ENCODE measurements at regions not wholly inside any gene's neighbourhood (a gene's known extent, or its start where the extent isn't known, plus 50 kb on each side); places are given as distances from the start of the nearest gene placed in this dataset.

GRCh38 chr5:60376860-60377259 is 323.1 kb downstream of the DEPDC1B start:
- DNase-seq: no peak
- H3K4me3 Mint-ChIP-seq: no peak overlapping the region
- no peaks in the 10 kb centered on the region for H3K4me1 Mint-ChIP-seq (ENCODE audit: low read depth)
- H3K36me3 Mint-ChIP-seq (ENCODE audit: insufficient read depth): no peaks in the 10 kb centered on the region
- no peaks in the 10 kb centered on the region for H3K9me3 Mint-ChIP-seq
- no peak for ATAC-seq
- no peaks in the 10 kb centered on the region for H3K27me3 Mint-ChIP-seq (ENCODE audit: low read depth)

GRCh38 chr5:60374409-60374808 is 325.6 kb downstream of the DEPDC1B start:
- no peaks in the 10 kb centered on the region for H3K36me3 Mint-ChIP-seq (ENCODE audit: insufficient read depth)
- ATAC-seq: no peak
- no peaks in the 10 kb centered on the region for H3K4me1 Mint-ChIP-seq (ENCODE audit: low read depth)
- no peak overlapping the region for H3K4me3 Mint-ChIP-seq
- H3K27me3 Mint-ChIP-seq (ENCODE audit: low read depth): no peaks in the 10 kb centered on the region
- no peaks in the 10 kb centered on the region for H3K9me3 Mint-ChIP-seq
- no peak for DNase-seq

GRCh38 chr5:60372786-60373185 is 327.2 kb downstream of the DEPDC1B start:
- H3K27me3 Mint-ChIP-seq (ENCODE audit: low read depth): no peaks in the 10 kb centered on the region
- no peaks in the 10 kb centered on the region for H3K36me3 Mint-ChIP-seq (ENCODE audit: insufficient read depth)
- H3K9me3 Mint-ChIP-seq: no peaks in the 10 kb centered on the region
- ATAC-seq (no peak), DNase-seq (no peak)
- H3K4me1 Mint-ChIP-seq (ENCODE audit: low read depth): no peaks in the 10 kb centered on the region
- H3K4me3 Mint-ChIP-seq: no peak overlapping the region

- Mint-ChIP-seq H3K36me3 (ENCODE audit: insufficient read depth) (no peaks in the 10 kb centered on the region), H3K9me3 (no peaks in the 10 kb centered on the region), H3K4me3 (no peak overlapping the region), H3K27me3 (ENCODE audit: low read depth) (no peaks in the 10 kb centered on the region), H3K4me1 (ENCODE audit: low read depth) (no peaks in the 10 kb centered on the region)
- ATAC-seq (no peak), DNase-seq (no peak)
Observed at GRCh38 chr5:60371065-60371464, 328.9 kb downstream of the DEPDC1B start.

GRCh38 chr5:60370508-60370907 is 329.5 kb downstream of the DEPDC1B start:
- DNase-seq (no peak), ATAC-seq (no peak)
- no peak overlapping the region for H3K4me3 Mint-ChIP-seq
- no peaks in the 10 kb centered on the region for H3K4me1 Mint-ChIP-seq (ENCODE audit: low read depth)
- H3K9me3 Mint-ChIP-seq: no peaks in the 10 kb centered on the region
- H3K27me3 Mint-ChIP-seq (ENCODE audit: low read depth): no peaks in the 10 kb centered on the region
- H3K36me3 Mint-ChIP-seq (ENCODE audit: insufficient read depth): no peaks in the 10 kb centered on the region

- no peak for DNase-seq
- ATAC-seq: no peak
- no peaks in the 10 kb centered on the region for H3K9me3 Mint-ChIP-seq
- H3K27me3 Mint-ChIP-seq (ENCODE audit: low read depth): no peaks in the 10 kb centered on the region
- H3K4me1 Mint-ChIP-seq (ENCODE audit: low read depth): no peaks in the 10 kb centered on the region
- H3K36me3 Mint-ChIP-seq (ENCODE audit: insufficient read depth): no peaks in the 10 kb centered on the region
- H3K4me3 Mint-ChIP-seq: no peak overlapping the region
Observed at GRCh38 chr5:60369391-60369790, 330.6 kb downstream of the DEPDC1B start.

- no peaks in the 10 kb centered on the region for H3K36me3 Mint-ChIP-seq (ENCODE audit: insufficient read depth)
- ATAC-seq (no peak), DNase-seq (no peak)
- H3K27me3 Mint-ChIP-seq (ENCODE audit: low read depth): no peaks in the 10 kb centered on the region
- no peaks in the 10 kb centered on the region for H3K4me1 Mint-ChIP-seq (ENCODE audit: low read depth)
- no peak overlapping the region for H3K4me3 Mint-ChIP-seq
- no peaks in the 10 kb centered on the region for H3K9me3 Mint-ChIP-seq
Observed at GRCh38 chr5:60368100-60368499, 331.9 kb downstream of the DEPDC1B start.

GRCh38 chr5:60366489-60366888 is 333.5 kb downstream of the DEPDC1B start:
- H3K36me3 Mint-ChIP-seq (ENCODE audit: insufficient read depth): no peaks in the 10 kb centered on the region
- no peak for DNase-seq
- no peaks in the 10 kb centered on the region for H3K9me3 Mint-ChIP-seq
- no peaks in the 10 kb centered on the region for H3K4me1 Mint-ChIP-seq (ENCODE audit: low read depth)
- H3K27me3 Mint-ChIP-seq (ENCODE audit: low read depth): no peaks in the 10 kb centered on the region
- ATAC-seq: no peak
- H3K4me3 Mint-ChIP-seq: no peak overlapping the region

GRCh38 chr5:60365001-60365400 is 335.0 kb downstream of the DEPDC1B start:
- no peak overlapping the region for H3K4me3 Mint-ChIP-seq
- no peaks in the 10 kb centered on the region for H3K4me1 Mint-ChIP-seq (ENCODE audit: low read depth)
- ATAC-seq (no peak), DNase-seq (no peak)
- no peaks in the 10 kb centered on the region for H3K36me3 Mint-ChIP-seq (ENCODE audit: insufficient read depth)
- H3K9me3 Mint-ChIP-seq: no peaks in the 10 kb centered on the region
- H3K27me3 Mint-ChIP-seq (ENCODE audit: low read depth): no peaks in the 10 kb centered on the region

- ATAC-seq (no peak), DNase-seq (no peak)
- Mint-ChIP-seq H3K4me3 (no peak overlapping the region), H3K27me3 (ENCODE audit: low read depth) (no peaks in the 10 kb centered on the region), H3K4me1 (ENCODE audit: low read depth) (no peaks in the 10 kb centered on the region), H3K36me3 (ENCODE audit: insufficient read depth) (no peaks in the 10 kb centered on the region), H3K9me3 (no peaks in the 10 kb centered on the region)
Observed at GRCh38 chr5:60362158-60362557, 337.8 kb downstream of the DEPDC1B start.

GRCh38 chr5:60360355-60360754 is 339.6 kb downstream of the DEPDC1B start:
- DNase-seq: no peak
- no peaks in the 10 kb centered on the region for H3K9me3 Mint-ChIP-seq
- no peak for ATAC-seq
- H3K4me3 Mint-ChIP-seq: no peak overlapping the region
- H3K27me3 Mint-ChIP-seq (ENCODE audit: low read depth): no peaks in the 10 kb centered on the region
- H3K4me1 Mint-ChIP-seq (ENCODE audit: low read depth): no peaks in the 10 kb centered on the region
- no peaks in the 10 kb centered on the region for H3K36me3 Mint-ChIP-seq (ENCODE audit: insufficient read depth)

GRCh38 chr5:60357302-60357701 is 342.7 kb downstream of the DEPDC1B start:
- ATAC-seq (no peak), DNase-seq (no peak)

GRCh38 chr5:60356745-60357144 is 343.2 kb downstream of the DEPDC1B start:
- H3K9me3 Mint-ChIP-seq: no peaks in the 10 kb centered on the region
- DNase-seq: no peak
- no peak for ATAC-seq
- no peaks in the 10 kb centered on the region for H3K27me3 Mint-ChIP-seq (ENCODE audit: low read depth)
- H3K4me3 Mint-ChIP-seq: no peak overlapping the region
- H3K4me1 Mint-ChIP-seq (ENCODE audit: low read depth): no peaks in the 10 kb centered on the region
- H3K36me3 Mint-ChIP-seq (ENCODE audit: insufficient read depth): no peaks in the 10 kb centered on the region

More at GRCh38 chr5:60357302-60357701, 342.7 kb downstream of the DEPDC1B start:
- no peaks in the 10 kb centered on the region for H3K9me3 Mint-ChIP-seq
- no peaks in the 10 kb centered on the region for H3K4me1 Mint-ChIP-seq (ENCODE audit: low read depth)
- H3K4me3 Mint-ChIP-seq: no peak overlapping the region
- no peaks in the 10 kb centered on the region for H3K36me3 Mint-ChIP-seq (ENCODE audit: insufficient read depth)
- H3K27me3 Mint-ChIP-seq (ENCODE audit: low read depth): no peaks in the 10 kb centered on the region

- Mint-ChIP-seq H3K4me1 (ENCODE audit: low read depth) (no peaks in the 10 kb centered on the region), H3K9me3 (no peaks in the 10 kb centered on the region), H3K36me3 (ENCODE audit: insufficient read depth) (no peaks in the 10 kb centered on the region), H3K4me3 (no peak overlapping the region), H3K27me3 (ENCODE audit: low read depth) (no peaks in the 10 kb centered on the region)
- ATAC-seq (no peak), DNase-seq (no peak)
Observed at GRCh38 chr5:60355181-60355580, 344.8 kb downstream of the DEPDC1B start.

- Mint-ChIP-seq H3K27me3 (ENCODE audit: low read depth) (no peaks in the 10 kb centered on the region), H3K4me3 (no peak overlapping the region), H3K36me3 (ENCODE audit: insufficient read depth) (no peaks in the 10 kb centered on the region), H3K9me3 (no peaks in the 10 kb centered on the region), H3K4me1 (ENCODE audit: low read depth) (no peaks in the 10 kb centered on the region)
- ATAC-seq (no peak), DNase-seq (no peak)
Observed at GRCh38 chr5:60354311-60354710, 345.7 kb downstream of the DEPDC1B start.

GRCh38 chr5:60352992-60353599 is 346.9 kb downstream of the DEPDC1B start:
- ATAC-seq (no peak), DNase-seq (no peak)
- no peaks in the 10 kb centered on the region for H3K36me3 Mint-ChIP-seq (ENCODE audit: insufficient read depth)
- H3K4me3 Mint-ChIP-seq: no peak overlapping the region
- no peaks in the 10 kb centered on the region for H3K4me1 Mint-ChIP-seq (ENCODE audit: low read depth)
- H3K9me3 Mint-ChIP-seq: no peaks in the 10 kb centered on the region
- H3K27me3 Mint-ChIP-seq (ENCODE audit: low read depth): no peaks in the 10 kb centered on the region
